GM12878 (cell line): ENCODE measurements at regions not wholly inside any gene's neighbourhood (a gene's known extent, or its start where the extent isn't known, plus 50 kb on each side); places are given as distances from the start of the nearest gene placed in this dataset.

ENCODE experiments used
- ATAC-seq: fragments of 200-7000 bp; cut with Tn5 transposase; 3 replicates; pipeline ENCODE4 v1.9.1; 2020; ENCODE audit warnings: mild to moderate bottlenecking, moderate library complexity
- BruUV-seq: library from RNA; stranded (reverse); fragments of 400-500 nt; replicated peaks from 2 replicates; lab custom pipeline; 2021; lab: Mats Ljungman, UMichigan
- CTCF ChIA-PET: fragments of 300-600 bp; sonication (Branson Sonifier 250); formaldehyde crosslinking; extraction: SDS; loops from one replicate; lab custom pipeline; 2021; ENCODE audit warnings: inconsistent platforms; lab: Yijun Ruan, JAX
- POLR2A ChIA-PET: fragments of 350-600 bp; formaldehyde crosslinking; extraction: SDS; loops from one replicate; lab custom pipeline; 2021; ENCODE audit warnings: inconsistent platforms; lab: Charles Lee
- RAD21 ChIA-PET: fragments of 300-600 bp; sonication (Branson Sonifier 250); formaldehyde crosslinking; loops from one replicate; lab custom pipeline; 2023; ENCODE audit warnings: antibody characterized with exemption; ENCODE audit not compliant: unreplicated experiment; lab: Charles Lee
- SMC1A ChIA-PET: fragments of 300-600 bp; sonication (Branson Sonifier 250); formaldehyde crosslinking; loops from one replicate; lab custom pipeline; 2023; ENCODE audit not compliant: unreplicated experiment, uncharacterized antibody; lab: Charles Lee
- DNase-seq: peaks from one replicate; pipeline ENCODE4 v3.0.0-alpha.2; 2011; ENCODE audit warnings: low read depth, low spot score
- FAIRE-seq: peaks from 3 replicates; lab custom pipeline; 2011; peaks lifted over from hg19 to GRCh38; lab: Jason Lieb, UNC
- H2AFZ ChIP-seq: 2 replicates; pipeline ENCODE4 v1.6.0; 2011; ENCODE audit warnings: low read depth, low read length, control low read depth; ENCODE audit not compliant: control insufficient read depth
- H3K27ac ChIP-seq: 2 replicates; pipeline ENCODE4 v1.5.1; 2011; ENCODE audit warnings: control low read depth; ENCODE audit not compliant: control insufficient read depth, insufficient read depth
- H3K27me3 ChIP-seq, 2 experiments: replicated peaks in 1 of 2; 2 replicates each; pipeline versions ENCODE4 v1.6.0 to v1.6.1; 2011; ENCODE audit warnings: low read length in 1 of 2; ENCODE audit not compliant: control insufficient read depth in 2 of 2, insufficient read depth in 2 of 2
- H3K36me3 ChIP-seq, 2 experiments: 2 replicates each; pipeline ENCODE4 v1.5.1; 2011; ENCODE audit warnings: low read length in 1 of 2; ENCODE audit not compliant: control insufficient read depth in 2 of 2, insufficient read depth in 2 of 2
- H3K4me1 ChIP-seq: 2 replicates; pipeline ENCODE4 v1.6.1; 2011; ENCODE audit warnings: mild to moderate bottlenecking, low read length, moderate library complexity, mixed read lengths; ENCODE audit not compliant: control insufficient read depth, insufficient read depth
- H3K4me2 ChIP-seq: 2 replicates; pipeline ENCODE4 v1.6.0; 2011; ENCODE audit warnings: control low read depth; ENCODE audit not compliant: control insufficient read depth, insufficient read depth
- H3K4me3 ChIP-seq: fragments of 200-600 bp; sonication (generic); 2 replicates; pipeline ENCODE4 v1.5.1; 2016
- H3K79me2 ChIP-seq: 2 replicates; pipeline ENCODE4 v1.6.0; 2011; ENCODE audit warnings: low read length; ENCODE audit not compliant: control insufficient read depth, insufficient read depth
- H3K9ac ChIP-seq: 2 replicates; pipeline ENCODE4 v1.8.0; 2011; ENCODE audit warnings: low read length, control low read depth, mixed read lengths; ENCODE audit not compliant: control insufficient read depth, insufficient read depth
- H3K9me3 ChIP-seq: replicated peaks from 3 replicates; pipeline ENCODE4 v1.5.1; 2011; ENCODE audit warnings: mild to moderate bottlenecking, low read length; ENCODE audit not compliant: control insufficient read depth, insufficient read depth
- H4K20me1 ChIP-seq: 2 replicates; pipeline ENCODE4 v1.6.0; 2011; ENCODE audit not compliant: control insufficient read depth, insufficient read depth
- HDAC6 ChIP-seq: fragments of 200-600 bp; sonication (generic); IDR thresholded peaks from one replicate; pipeline ENCODE4 v1.8.0; 2017; ENCODE audit warnings: antibody characterized with exemption; ENCODE audit not compliant: unreplicated experiment
- MEF2B ChIP-seq: fragments of 450-650 bp; IDR thresholded peaks from 2 replicates; pipeline ENCODE4 v1.6.1; 2018; ENCODE audit warnings: mild to moderate bottlenecking, moderate library complexity; ENCODE audit not compliant: partially characterized antibody, poor library complexity, severe bottlenecking
- MXI1 ChIP-seq: fragments of 150-350 bp; IDR thresholded peaks from 2 replicates; pipeline ENCODE4 v1.6.1; 2011; ENCODE audit warnings: low read depth, mild to moderate bottlenecking, inconsistent platforms, low read length, improper control_type of control experiment
- TBL1XR1 ChIP-seq: IDR thresholded peaks from 2 replicates; pipeline ENCODE4 v1.6.1; 2012; ENCODE audit warnings: low read depth, low read length, improper control_type of control experiment
- WGBS: methylation state at CpG from one replicate; pipeline ENCODE4 v1.1.6; 2016; ENCODE audit warnings: low lambda C conversion rate; ENCODE audit not compliant: insufficient replicate concordance, insufficient coverage; ENCODE audit errors: missing lambda C conversion rate; 5-methylcytosine and 5-hydroxymethylcytosine counted together
- in situ Hi-C: fragments of 300-500 bp; cut with MboI; formaldehyde crosslinking; loops from 9 replicates; pipeline ENCODE4 v1.14.3; 2018; ENCODE audit warnings: mixed read lengths
- intact Hi-C: fragments of 100-400 bp; cut with micrococcal nuclease; formaldehyde crosslinking; loops from one replicate; pipeline ENCODE4 v1.14.2; 2022; ENCODE audit not compliant: unreplicated experiment
- TF ChIP-seq, protein P1 (sequence below), 3 experiments: IDR thresholded peaks in 2 of 3; conservative IDR thresholded peaks in 1 of 3; 2 replicates each; pipeline ENCODE4 v1.5.1; 2011; ENCODE audit warnings: low read depth in 3 of 3, low read length in 3 of 3, mild to moderate bottlenecking in 3 of 3, control low read depth in 2 of 3, moderate library complexity in 2 of 3, inconsistent platforms in 1 of 3, mixed read lengths in 1 of 3; ENCODE audit not compliant: control insufficient read depth in 2 of 3, insufficient read depth in 1 of 3; ENCODE audit errors: extremely low read depth in 1 of 3

DNA sequence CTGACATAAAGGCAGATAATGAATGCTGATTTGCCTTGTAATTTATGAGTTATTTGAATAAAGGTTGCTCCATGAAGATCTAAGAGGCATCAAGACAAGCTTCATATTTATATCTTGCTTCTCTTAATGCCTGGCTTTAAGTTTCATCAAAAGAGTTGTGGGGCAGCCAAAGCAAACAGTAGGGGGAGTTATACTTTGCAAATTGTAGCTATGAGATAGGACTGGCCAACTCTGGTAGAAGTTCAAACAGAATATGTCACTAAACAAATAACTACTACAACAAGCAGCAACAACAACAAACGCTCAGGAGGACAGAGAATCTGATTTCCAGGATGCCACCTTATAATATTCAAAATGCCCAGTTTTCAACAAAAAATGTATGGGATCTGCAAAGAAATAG lies 69.1 kb upstream of the PLAC1 start:
- TF ChIP-seq MEF2B (no peak), MXI1 (no peak), TBL1XR1 (no peak), HDAC6 (no peak)
- TF ChIP-seq, protein P1, sequence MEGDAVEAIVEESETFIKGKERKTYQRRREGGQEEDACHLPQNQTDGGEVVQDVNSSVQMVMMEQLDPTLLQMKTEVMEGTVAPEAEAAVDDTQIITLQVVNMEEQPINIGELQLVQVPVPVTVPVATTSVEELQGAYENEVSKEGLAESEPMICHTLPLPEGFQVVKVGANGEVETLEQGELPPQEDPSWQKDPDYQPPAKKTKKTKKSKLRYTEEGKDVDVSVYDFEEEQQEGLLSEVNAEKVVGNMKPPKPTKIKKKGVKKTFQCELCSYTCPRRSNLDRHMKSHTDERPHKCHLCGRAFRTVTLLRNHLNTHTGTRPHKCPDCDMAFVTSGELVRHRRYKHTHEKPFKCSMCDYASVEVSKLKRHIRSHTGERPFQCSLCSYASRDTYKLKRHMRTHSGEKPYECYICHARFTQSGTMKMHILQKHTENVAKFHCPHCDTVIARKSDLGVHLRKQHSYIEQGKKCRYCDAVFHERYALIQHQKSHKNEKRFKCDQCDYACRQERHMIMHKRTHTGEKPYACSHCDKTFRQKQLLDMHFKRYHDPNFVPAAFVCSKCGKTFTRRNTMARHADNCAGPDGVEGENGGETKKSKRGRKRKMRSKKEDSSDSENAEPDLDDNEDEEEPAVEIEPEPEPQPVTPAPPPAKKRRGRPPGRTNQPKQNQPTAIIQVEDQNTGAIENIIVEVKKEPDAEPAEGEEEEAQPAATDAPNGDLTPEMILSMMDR (IDR thresholded peaks at IDR 0.05 in 2 of 3, conservative IDR thresholded peaks at IDR 0.05 in 1 of 3; ENCODE audit: control insufficient read depth in 2 of 3, extremely low read depth in 1 of 3, insufficient read depth in 1 of 3, low read depth in 3 of 3, low read length in 3 of 3): peak in 2 of 3 experiments; percentile 10 to 20; a peak in 2 of 6 replicates
- H3K4me2 ChIP-seq: no peak overlapping the region

More for the DNA sequence above, 69.1 kb upstream of the PLAC1 start:
- RAD21 ChIA-PET: interaction anchor here (0.8 to 1.2 kb wide), 4 partner anchors 21 to 206 kb away, joined by 3 read pairs; no protein-coding TSS in a partner anchor
- no peaks in the 10 kb centered on the region for H3K4me1 ChIP-seq
- no peaks in the 10 kb centered on the region for H3K9me3 ChIP-seq
- no TSS peak for BruUV-seq
- in situ Hi-C loops (no loop called here), intact Hi-C loops (no loop called here)
- WGBS: 4% methylated on average over 1 of the region's 1 CpG
- H3K4me3 ChIP-seq: no peak overlapping the region
- H3K36me3 ChIP-seq: no peaks in the 10 kb centered on the region
- H2AFZ ChIP-seq: no peak overlapping the region
- H3K79me2 ChIP-seq: no peaks in the 10 kb centered on the region
- no peak overlapping the region for H3K27ac ChIP-seq
- CTCF ChIA-PET: interaction anchor here (0.7 to 1.4 kb wide), 4 partner anchors 23 to 226 kb away, joined by 3 to 4 read pairs (median 4); no protein-coding TSS in a partner anchor
- H4K20me1 ChIP-seq: no peaks in the 10 kb centered on the region
- DNase-seq: no peak
- no peak for ATAC-seq
- H3K27me3 ChIP-seq: no peaks in the 10 kb centered on the region
- SMC1A ChIA-PET: interaction anchor here (1.1 kb wide), 1 partner anchor 36 kb away, joined by 3 read pairs; no protein-coding TSS in a partner anchor
- POLR2A ChIA-PET: no interaction called here
- H3K9ac ChIP-seq: no peak overlapping the region
- FAIRE-seq: no peak
